SU-DHL-6 (cell line): ENCODE measurements at regions not wholly inside any gene's neighbourhood (a gene's known extent, or its start where the extent isn't known, plus 50 kb on each side); places are given as distances from the start of the nearest gene placed in this dataset.

Experiments used
- H2AFZ ChIP-seq: fragments of 200-600 bp; sonication (generic); 2 replicates; pipeline ENCODE4 v1.6.1; 2014; ENCODE audit warnings: low read depth, mild to moderate bottlenecking, moderate library complexity, mixed read lengths, antibody characterized with exemption, low read length; ENCODE audit not compliant: severe bottlenecking
- H3F3A ChIP-seq: fragments of 200-600 bp; shearing (Covaris generic); 2 replicates; pipeline ENCODE4 v1.6.0; 2016; ENCODE audit warnings: antibody characterized with exemption, mild to moderate bottlenecking; ENCODE audit not compliant: insufficient read depth
- H3K27ac ChIP-seq: fragments of 200-600 bp; sonication (generic); 2 replicates; pipeline ENCODE4 v1.5.1; 2016; ENCODE audit warnings: low read depth, mild to moderate bottlenecking, low read length, moderate library complexity, mixed read lengths
- H3K27me3 ChIP-seq: fragments of 200-600 bp; sonication (generic), shearing (Covaris generic); 2 replicates; pipeline ENCODE4 v1.6.0; 2014; ENCODE audit warnings: mild to moderate bottlenecking, low read length
- H3K36me3 ChIP-seq: fragments of 200-600 bp; sonication (generic); 2 replicates; pipeline ENCODE4 v1.6.1; 2014; ENCODE audit warnings: mild to moderate bottlenecking, low read length, mixed read lengths
- H3K4me2 ChIP-seq: fragments of 300-600, 200-600 bp; shearing (Covaris generic), sonication (generic); 2 replicates; pipeline ENCODE4 v1.6.0; 2014; ENCODE audit warnings: low read length, low read depth, mild to moderate bottlenecking; ENCODE audit not compliant: poor library complexity, severe bottlenecking
- H3K4me3 ChIP-seq: fragments of 200-600 bp; sonication (generic); 2 replicates; pipeline ENCODE4 v1.5.1; 2014; ENCODE audit warnings: antibody characterized with exemption, low read length, mild to moderate bottlenecking, mixed read lengths; ENCODE audit not compliant: insufficient read depth, poor library complexity, severe bottlenecking
- H3K79me2 ChIP-seq: fragments of 200-600 bp; sonication (generic); 2 replicates; pipeline ENCODE4 v1.6.1; 2014; ENCODE audit warnings: mild to moderate bottlenecking, low read length, moderate library complexity; ENCODE audit not compliant: insufficient read depth
- H3K9ac ChIP-seq: fragments of 200-600 bp; sonication (generic); 2 replicates; pipeline ENCODE4 v1.7.0; 2014; ENCODE audit warnings: mild to moderate bottlenecking, low read length
- H3K9me2 ChIP-seq: fragments of 200-600 bp; sonication (generic); replicated peaks from 2 replicates; pipeline ENCODE4 v1.6.1; 2014; ENCODE audit warnings: low read length; ENCODE audit not compliant: insufficient read depth
- H3K9me3 ChIP-seq: fragments of 200-600 bp; sonication (generic); 2 replicates; pipeline ENCODE4 v1.6.1; 2014; ENCODE audit warnings: low read length, mixed read lengths; ENCODE audit not compliant: insufficient read depth
- H4K20me1 ChIP-seq: fragments of 200-600 bp; sonication (generic); 2 replicates; pipeline ENCODE4 v1.6.1; 2014; ENCODE audit warnings: low read depth, mild to moderate bottlenecking, antibody characterized with exemption, low read length, moderate library complexity, mixed read lengths
- EZH2phosphoT487 ChIP-seq: fragments of 200-600 bp; sonication (generic), shearing (Covaris generic); conservative IDR thresholded peaks from 2 replicates; pipeline ENCODE4 v1.6.1; 2018; ENCODE audit warnings: mild to moderate bottlenecking, antibody characterized with exemption, low read length, moderate library complexity, mixed read lengths
- TF ChIP-seq, protein P1 (sequence below): fragments of 200-600 bp; sonication (generic); IDR thresholded peaks from one replicate; pipeline ENCODE4 v1.5.1; 2017; ENCODE audit warnings: antibody characterized with exemption, mild to moderate bottlenecking, low read length, moderate library complexity; ENCODE audit not compliant: insufficient read depth, poor library complexity, severe bottlenecking

GRCh38 chr7:109308816-109309215 lies 739.1 kb downstream of the DNAJB9 start:
- Histone ChIP-seq H3K9me2 (no peaks in the 10 kb centered on the region), H3K4me3 (no peak overlapping the region), H3K27ac (no peak overlapping the region), H4K20me1 (no peaks in the 10 kb centered on the region), H3K79me2 (no peaks in the 10 kb centered on the region), H3K9me3 (no peaks in the 10 kb centered on the region; the same call in 1 of the 2 replicates), H3F3A (no peaks in the 10 kb centered on the region), H3K4me2 (no peak overlapping the region), H3K36me3 (no peaks in the 10 kb centered on the region), H3K9ac (no peak overlapping the region), H3K27me3 (no peaks in the 10 kb centered on the region), H2AFZ (no peak overlapping the region)
- TF ChIP-seq, protein P1, sequence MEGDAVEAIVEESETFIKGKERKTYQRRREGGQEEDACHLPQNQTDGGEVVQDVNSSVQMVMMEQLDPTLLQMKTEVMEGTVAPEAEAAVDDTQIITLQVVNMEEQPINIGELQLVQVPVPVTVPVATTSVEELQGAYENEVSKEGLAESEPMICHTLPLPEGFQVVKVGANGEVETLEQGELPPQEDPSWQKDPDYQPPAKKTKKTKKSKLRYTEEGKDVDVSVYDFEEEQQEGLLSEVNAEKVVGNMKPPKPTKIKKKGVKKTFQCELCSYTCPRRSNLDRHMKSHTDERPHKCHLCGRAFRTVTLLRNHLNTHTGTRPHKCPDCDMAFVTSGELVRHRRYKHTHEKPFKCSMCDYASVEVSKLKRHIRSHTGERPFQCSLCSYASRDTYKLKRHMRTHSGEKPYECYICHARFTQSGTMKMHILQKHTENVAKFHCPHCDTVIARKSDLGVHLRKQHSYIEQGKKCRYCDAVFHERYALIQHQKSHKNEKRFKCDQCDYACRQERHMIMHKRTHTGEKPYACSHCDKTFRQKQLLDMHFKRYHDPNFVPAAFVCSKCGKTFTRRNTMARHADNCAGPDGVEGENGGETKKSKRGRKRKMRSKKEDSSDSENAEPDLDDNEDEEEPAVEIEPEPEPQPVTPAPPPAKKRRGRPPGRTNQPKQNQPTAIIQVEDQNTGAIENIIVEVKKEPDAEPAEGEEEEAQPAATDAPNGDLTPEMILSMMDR = no peak
- no peak for TF ChIP-seq EZH2phosphoT487

DNA sequence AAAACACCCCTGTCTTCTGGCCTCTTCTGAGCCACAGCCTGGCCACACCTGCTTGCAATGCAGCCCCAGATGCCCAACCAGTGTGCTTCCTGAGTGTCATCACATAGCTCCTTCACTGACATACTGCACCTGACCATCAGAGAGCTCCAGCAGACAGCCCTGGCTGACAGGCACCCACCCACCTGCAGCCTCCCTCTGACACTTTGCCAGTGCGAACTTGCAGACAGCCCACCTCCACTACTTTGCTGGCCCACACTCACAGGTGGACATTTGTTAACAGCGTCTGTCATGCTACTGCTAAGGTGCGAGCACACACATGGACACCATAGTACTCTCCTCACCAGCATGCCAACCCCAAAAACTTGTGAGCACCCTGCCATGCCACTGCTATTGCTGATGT lies 740.1 kb downstream of the DNAJB9 start:
- no peaks in the 10 kb centered on the region; the same call in 1 of the 2 replicates for H3K9me3 ChIP-seq
- H3K27me3 ChIP-seq = no peaks in the 10 kb centered on the region
- TF ChIP-seq, protein P1 = no peak
- no peak overlapping the region for H3K27ac ChIP-seq
- H3K4me3 ChIP-seq = no peak overlapping the region
- H2AFZ ChIP-seq = no peak overlapping the region
- H3K4me2 ChIP-seq = no peak overlapping the region
- H4K20me1 ChIP-seq = no peaks in the 10 kb centered on the region
- H3K9ac ChIP-seq = no peak overlapping the region
- no peaks in the 10 kb centered on the region for H3K36me3 ChIP-seq
- H3K9me2 ChIP-seq = no peaks in the 10 kb centered on the region
- H3K79me2 ChIP-seq = no peaks in the 10 kb centered on the region
- no peaks in the 10 kb centered on the region for H3F3A ChIP-seq

DNA sequence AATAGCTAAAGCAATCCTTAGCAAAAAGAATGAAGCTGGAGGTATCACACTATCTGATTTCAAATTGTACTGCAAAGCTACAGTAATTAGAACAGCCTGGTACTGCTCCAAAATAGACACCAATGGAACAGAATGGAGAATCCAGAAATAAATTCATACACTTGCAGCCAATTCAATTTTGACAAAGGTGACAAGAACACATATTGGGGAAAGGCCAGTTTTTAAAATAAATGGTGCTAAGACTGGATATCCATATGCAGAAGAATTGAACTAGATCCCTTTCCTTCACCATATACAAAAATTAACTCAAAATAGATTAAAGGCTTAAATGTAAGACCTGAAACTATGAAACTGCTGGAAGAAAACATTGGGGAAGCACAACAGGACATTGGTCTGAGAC lies 748.5 kb downstream of the DNAJB9 start:
- no peak overlapping the region for H2AFZ ChIP-seq
- H3K27me3 ChIP-seq = no peaks in the 10 kb centered on the region
- TF ChIP-seq EZH2phosphoT487 = no peak
- TF ChIP-seq, protein P1 = no peak
- no peak overlapping the region for H3K27ac ChIP-seq
- no peak overlapping the region for H3K9ac ChIP-seq
- no peaks in the 10 kb centered on the region for H3K79me2 ChIP-seq
- H4K20me1 ChIP-seq = no peaks in the 10 kb centered on the region
- no peaks in the 10 kb centered on the region for H3F3A ChIP-seq
- H3K9me2 ChIP-seq = no peaks in the 10 kb centered on the region
- H3K9me3 ChIP-seq = no peaks in the 10 kb centered on the region; the same call in 1 of the 2 replicates
- no peaks in the 10 kb centered on the region for H3K36me3 ChIP-seq
- H3K4me3 ChIP-seq = no peak overlapping the region
- H3K4me2 ChIP-seq = no peak overlapping the region
